GM21515 (cell line): ENCODE measurements at regions not wholly inside any gene's neighbourhood (a gene's known extent, or its start where the extent isn't known, plus 50 kb on each side); places are given as distances from the start of the nearest gene placed in this dataset.

Experiments used
- ATAC-seq: cut with Tn5 transposase; IDR thresholded peaks from one replicate; pipeline ENCODE4 v1.9.1; 2021; ENCODE audit not compliant: unreplicated experiment

DNA sequence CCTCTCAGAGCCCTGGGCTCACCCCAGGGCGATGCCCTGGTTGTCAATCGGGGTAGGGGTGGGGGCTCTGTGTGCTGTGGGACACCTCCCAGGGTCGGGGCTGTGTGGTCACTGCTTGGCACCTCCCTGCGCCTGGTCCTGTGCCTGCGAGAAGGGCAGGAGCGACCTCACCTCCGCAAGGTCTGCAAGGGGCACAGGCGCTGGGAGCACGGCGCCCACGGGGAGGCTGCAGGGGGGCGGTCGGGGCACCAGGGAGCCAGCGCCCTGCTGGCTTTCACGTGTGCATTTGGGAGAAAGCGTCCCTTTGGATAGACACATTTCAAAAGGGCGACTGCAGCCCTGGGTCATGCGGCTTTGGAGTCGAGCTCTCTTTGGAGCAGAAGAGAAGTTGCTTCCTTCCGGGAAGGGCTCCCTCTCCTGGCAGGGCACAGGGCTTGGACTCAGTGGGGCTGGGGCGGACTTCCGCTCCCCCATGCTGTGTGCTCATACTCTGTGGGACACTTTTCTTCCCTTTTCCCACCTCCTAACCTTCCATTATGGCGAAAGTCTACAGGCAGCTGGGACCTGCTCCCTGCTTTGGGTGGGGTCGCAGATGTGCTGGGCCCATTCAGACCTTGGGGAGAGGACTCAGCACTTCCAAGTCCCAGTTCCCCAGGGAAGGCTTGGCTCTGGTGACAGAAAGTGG, 52.9 kb upstream of the SLC28A3 start:
- no peak for ATAC-seq

DNA sequence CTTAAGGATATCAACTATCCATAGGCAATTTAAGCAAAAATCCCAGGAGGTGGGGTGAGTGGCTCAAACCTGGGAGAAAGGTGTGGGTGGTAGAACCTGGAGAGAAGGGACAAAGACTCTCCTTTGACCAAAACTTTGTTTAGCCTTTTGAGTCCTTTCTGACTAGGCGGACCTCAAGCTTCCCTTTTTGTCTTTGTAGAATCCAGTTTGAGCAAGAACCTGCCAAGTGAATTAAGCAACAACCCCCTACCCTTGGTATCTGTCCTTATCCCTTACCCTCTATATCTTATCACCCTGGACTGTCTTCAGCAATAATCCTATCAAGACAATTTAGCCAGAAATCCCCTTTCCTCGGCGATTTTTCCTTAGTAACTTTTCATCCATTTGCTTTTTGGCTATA, 53.5 kb upstream of the SLC28A3 start:
- no peak for ATAC-seq

DNA sequence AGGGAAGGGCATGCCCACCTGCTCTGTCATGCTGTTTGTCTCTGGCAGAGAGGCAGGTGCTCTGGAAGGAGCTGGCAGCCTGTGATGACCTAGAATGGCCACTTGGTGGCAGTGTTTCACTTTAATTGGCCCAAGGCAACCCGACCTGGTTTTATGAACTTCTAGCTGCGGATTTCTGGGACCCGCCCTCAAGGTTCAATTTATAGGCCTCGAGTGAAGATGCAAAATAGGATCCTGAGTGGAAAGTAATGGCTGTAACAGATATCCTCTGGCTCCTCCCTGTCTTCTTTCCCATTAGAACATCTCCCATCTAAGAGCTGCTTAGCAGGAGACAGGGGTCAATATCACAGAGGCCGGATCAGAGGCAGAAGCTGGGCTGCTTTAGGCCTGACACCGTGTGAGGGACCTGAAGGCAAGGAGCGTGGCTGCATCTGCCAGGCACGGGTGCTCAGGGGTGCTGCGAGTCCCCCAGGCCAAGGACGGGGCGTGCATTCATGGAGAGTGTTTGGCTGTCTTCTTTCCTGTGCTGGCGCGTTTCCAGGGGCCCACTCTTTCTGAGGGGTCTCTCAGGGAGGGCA, 56.7 kb upstream of the SLC28A3 start:
- peak; percentile 79 for ATAC-seq

DNA sequence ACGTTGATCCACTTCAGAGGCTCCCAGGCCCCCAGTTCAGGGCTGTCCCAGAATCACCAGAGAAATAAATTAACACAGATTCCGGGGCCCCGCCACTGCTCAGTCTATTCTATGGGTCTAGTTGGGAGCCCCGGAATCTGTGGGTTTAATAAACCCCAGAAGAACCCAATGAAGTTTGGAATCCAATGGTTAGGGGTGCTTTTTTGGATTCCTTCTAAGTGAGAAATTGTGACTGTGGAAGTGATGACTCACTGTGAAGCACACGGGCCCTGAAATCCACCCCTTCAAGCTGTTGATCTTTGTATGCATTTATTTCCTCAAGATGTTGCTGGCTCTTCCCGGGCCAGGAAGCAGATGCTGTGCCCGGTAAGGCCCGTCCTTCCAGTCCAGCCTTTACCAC, 57.3 kb upstream of the SLC28A3 start:
- no peak for ATAC-seq

DNA sequence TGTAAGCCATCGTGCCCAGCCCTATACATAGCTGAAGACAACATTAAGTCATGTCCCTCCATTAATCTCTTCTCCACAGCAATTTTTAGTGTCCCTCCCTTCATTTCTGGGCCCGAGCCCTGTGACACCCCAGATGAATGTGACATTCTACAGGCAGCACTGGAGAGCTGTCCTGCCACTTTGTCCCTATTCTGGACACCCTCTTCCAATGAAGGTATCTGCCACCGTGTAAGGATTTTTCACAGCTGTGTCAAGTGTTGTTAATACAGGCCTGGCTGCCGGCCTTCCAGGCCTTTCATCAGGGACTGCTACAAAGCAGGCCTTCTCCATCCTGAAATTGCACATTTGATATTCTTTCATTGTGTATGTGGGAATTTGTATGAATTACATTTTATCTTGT, 62.0 kb upstream of the SLC28A3 start:
- ATAC-seq: no peak

DNA sequence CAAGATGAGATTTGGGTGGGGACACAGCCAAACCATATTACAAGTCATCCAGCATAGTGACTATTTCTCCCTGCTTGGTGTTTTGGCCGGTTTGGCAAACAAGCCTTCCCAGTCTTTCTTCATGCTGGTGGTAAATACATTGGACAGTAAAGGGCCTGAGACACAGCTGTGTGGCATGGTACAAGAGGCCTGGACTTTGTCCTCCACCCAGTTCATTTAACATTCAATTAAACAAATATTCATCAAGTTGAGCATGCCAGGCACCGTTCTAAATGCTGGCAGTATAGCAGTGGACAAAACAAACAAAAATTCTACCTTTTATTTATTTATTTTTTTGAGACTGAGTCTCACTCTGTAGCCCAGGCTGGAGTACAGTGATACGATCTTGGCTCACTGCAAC, 62.7 kb upstream of the SLC28A3 start:
- ATAC-seq: no peak

DNA sequence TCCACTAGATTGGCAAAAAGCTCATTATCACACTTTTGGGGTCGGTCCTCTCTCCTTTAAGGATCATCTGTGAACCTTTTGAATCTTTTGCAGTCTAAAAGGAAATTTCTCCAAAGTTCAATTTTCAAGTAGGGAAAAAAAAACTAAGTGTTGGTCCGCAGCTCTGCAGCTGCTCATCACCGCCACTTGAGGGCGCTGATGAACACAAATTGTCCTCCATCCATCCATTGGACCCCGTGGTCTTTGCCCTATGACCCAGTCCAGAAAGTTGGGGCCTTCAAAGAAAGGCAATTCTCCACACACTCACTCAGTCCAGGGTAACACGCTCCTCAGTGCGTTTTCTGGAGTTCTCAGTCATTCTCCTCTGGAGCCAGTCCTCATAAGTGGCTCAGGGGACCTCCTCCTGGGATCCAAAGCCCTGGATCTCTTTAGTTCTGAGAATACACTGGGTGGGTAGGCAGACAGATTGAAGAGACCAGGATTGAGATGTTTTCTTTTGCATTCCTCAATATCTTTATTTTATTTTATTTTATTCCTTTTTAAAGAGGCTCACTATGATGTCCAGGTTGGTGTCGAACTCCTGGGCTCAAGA, 63.6 kb upstream of the SLC28A3 start:
- no peak for ATAC-seq

DNA sequence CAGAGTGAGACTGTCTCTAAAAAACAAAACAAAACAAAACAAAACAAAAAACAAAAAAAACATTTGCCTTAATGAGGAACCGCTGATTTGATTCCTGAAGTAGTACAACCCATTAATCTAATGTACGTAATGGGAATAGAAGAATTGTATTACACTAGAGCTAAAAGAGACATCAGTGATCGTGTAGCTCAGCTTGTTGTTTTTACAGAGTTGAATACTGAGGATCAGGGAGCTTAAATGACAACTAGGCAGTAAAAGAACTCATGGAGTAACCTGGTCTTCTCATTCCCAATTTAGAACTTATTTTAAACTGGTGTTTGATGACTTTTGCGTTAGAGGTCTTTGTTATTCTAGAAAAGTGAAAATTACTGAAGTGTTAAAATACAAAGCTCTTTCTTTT, 65.1 kb upstream of the SLC28A3 start:
- no peak for ATAC-seq

DNA sequence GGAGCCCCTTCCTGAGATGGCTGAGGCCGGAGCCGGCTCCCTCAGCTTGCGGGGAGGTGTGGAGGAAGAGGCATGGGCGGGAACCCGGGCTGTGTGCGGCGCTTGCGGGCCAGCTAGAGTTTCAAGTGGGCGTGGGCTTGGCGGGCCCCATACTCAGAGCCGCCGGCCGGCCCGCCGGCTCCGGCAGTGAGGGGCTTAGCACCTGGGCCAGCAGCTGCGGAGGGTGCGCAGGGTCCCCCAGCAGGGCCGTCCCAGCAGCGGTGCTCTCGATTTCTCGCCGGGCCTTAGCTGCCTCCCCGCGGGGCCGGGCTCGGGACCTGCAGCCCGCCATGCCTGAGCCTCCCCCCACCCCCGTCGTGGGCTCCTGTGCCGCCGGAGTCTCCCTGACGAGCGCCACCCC, 67.9 kb upstream of the SLC28A3 start:
- no peak for ATAC-seq

DNA sequence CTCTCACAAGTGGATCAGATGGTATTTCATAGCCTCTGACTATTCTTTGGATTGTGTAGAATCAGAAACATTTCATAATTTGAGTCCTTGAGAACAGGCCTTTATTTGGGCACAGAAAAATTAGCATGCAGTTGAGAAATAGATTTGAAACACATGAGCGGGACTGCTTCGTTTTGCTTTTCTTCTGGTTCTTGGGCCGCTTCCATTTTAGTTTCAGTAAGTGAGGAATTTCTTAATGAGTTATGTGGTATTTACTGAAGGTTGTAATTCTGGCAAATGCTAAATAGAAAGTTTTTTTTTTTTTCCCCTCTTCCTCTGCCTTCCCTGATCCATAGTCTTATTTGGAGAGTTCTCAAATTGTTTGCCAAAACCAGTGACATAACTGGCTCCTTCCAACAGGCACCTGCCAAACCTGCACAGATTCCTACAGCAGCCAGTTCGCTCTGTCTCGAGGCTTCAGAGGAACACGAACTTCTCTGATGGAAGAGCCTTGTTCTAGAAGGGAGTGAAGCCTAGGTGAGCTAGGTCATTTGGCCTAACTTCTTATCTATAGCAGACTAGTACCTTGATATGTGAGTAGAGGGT, 71.2 kb upstream of the SLC28A3 start:
- ATAC-seq: no peak

DNA sequence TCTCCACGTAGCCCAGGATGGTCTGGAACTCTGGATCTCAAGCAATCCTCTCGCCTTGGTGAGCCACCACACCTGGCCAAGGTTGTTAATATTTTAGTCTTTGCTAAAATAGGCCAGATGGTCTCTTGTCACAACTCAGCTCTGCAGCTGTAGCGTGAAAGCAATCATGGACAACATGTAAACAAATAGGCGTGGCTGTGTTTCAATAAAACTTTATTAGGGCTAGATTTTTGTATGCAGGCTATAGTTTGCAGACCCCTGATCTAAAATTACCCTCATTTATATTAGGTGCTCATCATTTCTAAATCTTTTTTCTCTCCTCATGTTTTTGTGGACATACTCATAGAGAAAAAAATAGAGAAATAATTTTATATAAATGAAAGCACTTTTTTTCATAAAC, 72.1 kb upstream of the SLC28A3 start:
- no peak for ATAC-seq

DNA sequence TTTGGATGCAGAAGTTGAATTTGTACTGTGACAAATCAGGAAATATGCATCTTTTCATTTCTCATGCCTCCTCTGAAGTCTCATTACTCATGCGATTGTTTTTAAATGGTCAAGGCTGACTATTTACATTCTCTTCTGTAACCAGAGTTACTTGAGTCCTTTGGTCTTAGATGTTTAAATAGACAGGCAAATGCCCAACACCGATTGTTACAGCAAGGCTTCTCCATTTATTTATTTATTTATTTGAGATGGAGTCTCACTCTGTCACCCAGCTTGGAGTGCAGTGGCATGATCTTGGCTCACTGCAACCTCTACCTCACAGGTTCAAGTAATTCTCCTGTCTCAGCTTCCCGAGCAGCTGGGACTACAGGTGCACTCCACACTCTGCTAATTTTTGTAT, 72.7 kb upstream of the SLC28A3 start:
- ATAC-seq: no peak

DNA sequence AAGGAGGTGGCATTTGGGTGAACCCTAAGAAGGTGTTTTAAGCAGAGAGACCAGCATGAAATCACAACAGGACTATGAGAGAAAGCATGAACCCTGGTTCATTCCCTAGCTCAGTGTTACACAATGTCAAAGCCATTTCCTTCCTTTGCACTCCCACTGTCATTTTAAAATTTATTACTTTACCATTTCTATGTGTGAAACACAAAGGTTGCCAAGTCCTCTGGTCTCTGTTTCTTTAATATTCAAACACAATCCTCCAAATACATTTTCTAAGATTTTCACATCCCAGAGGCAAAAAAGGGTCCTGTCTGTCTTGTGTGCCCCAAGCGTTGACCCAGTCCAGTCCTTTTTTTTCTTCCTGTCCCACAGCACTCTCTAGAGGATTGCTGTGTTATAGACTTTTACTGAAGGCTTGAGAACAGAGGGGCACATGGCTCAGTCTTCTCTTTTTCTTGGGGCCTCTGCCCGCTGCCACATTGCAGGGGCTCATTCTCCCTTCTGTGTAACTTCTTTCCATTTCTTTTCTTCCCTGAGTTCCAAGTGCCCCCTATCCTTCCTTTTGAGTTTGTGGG, 78.6 kb upstream of the SLC28A3 start:
- no peak for ATAC-seq

DNA sequence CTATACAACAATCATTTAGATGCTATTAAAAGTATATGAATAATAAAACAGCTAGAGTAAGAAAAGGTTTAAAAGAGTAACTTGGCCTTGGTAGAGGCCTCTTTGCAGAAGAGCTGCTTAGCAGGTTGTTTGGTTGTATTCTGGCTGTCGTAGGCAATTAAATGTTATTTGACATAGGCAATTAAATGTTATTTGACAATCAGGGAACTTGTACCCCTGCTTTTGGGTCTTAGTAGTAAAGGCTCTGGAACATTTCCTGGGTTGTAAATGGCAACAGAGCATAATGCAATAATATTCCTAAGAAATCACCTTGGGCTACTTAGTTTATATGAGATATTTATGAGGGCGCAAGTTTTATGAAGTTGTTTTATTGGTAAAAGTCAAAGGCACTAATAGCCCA, 84.4 kb upstream of the SLC28A3 start:
- no peak for ATAC-seq

DNA sequence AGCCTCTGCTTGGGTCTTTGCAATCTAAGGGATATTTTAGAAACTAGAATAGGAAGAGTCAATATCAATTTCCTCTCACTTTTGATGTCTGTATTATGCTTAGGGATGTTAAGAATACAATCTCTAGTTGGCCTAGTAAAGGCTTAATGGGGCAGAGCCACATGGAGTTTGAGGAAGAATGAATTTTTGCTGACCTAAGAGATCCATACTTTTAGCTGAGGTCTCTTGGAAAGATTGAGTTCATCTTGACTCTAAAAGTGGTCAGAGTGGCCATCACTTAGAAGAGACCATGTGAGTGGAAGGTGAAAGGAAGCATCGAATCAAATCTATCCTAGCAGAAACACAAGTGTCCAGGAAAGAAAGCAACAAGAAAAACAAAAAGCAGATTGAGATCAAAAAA, 92.2 kb upstream of the SLC28A3 start:
- no peak for ATAC-seq

DNA sequence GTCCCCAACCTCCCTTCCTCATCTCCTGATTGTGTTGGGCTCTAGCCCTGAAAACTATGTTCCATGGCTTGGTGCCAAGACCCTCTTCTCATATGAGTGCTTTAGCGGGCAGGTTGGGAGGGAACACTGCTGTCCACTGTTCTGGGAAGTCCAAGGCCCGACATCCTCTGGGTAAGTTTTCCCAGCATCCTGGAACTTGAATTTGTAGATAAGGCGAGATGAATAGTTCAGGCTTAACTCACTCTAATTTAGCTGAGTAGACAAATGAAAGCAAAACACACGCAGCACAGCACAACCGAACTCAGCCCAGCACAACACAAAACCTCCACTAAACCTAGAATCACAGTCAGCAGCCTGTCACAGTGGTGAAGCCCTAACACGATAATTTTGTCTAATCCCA, 95.3 kb upstream of the SLC28A3 start:
- no peak for ATAC-seq

DNA sequence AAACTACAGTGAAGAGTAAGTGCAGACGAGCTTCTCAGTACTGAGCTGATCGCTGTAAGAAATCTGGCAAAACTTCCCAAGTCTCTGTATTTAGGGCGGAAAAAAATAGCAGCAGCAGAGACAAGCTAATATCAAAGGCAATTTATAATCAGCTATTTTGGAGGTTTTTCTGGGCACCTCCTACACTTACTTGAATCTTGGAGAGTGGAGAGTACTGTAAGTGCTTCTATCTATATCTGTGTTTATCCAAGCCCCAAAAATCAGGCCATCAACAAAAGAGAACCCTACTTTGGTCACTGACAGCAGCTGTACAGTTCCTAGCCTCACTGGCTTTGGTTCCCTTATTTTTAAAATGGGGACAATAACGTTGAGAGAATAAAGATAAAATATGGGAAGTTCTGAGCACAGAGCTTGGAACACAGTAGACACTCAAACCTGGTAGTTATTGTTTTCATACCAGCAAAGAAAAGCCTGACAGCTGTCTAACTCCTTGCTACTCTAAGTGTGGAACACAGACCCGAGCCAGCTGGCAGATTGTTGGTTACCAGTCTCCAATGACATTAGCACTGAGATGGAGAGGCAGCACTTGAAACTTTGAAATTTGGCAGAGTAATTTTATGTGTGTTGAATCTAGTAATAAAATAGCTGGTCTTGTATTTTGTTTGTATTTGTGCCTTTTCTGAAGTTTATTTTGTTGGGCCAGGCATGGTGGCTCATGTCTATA, 96.0 kb upstream of the SLC28A3 start:
- no peak for ATAC-seq

DNA sequence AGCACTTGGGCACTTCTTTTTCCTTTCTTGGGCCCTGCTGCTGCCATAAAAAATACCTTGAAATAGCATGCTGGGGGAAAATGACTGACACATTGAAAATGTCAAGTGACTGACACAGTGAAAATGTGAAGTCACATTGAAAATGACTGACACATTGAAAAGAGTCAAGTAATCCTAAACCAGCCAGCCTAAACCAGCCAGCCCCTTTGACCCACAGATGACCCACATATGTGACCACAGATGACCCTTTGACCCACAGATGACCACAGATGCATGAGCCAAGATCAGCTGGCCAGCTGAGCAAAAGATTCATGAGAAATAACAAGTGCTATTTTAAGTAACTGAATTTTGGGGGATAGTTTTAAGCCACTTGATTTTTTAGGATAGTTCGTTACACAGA, 97.8 kb upstream of the SLC28A3 start:
- no peak for ATAC-seq

DNA sequence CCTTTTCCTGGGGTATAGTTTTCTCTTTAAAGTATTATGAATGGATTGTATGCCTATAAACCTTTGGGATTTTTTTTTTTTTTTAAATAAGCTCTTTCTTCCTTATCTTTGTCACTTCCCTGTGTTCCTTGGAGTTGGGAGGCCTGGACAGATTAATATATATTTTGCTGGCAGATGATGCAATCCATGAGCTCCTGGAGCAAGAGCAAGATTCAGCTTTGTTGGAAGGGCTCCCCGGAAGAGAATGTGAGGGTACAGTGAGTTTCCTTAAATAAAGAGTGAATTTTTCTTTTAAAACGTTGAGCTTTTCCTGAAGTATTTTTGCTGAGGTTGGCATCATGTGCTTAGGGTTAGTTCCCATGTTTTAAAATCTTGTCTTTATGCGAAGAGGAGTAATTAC, 98.7 kb upstream of the SLC28A3 start:
- ATAC-seq: no peak

DNA sequence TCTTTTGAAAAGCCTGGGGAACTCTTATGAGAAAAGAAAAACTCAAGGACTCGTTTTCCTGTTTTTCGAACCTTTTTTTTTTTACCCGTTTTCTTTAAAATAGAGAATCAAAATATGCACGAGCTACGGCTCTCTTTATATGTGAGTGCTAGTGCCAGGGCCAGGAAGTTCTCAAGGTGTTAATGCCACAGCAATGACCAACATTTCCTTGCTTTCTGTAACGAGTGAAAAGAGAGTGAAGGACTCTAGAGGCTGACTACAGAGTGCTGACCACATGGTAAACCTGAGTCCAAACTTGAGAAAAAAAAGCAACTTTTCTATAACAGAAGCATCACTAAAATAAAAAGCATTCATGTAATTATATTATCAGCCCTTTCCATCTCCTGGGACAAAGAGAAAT, 102.2 kb upstream of the SLC28A3 start:
- no peak for ATAC-seq

DNA sequence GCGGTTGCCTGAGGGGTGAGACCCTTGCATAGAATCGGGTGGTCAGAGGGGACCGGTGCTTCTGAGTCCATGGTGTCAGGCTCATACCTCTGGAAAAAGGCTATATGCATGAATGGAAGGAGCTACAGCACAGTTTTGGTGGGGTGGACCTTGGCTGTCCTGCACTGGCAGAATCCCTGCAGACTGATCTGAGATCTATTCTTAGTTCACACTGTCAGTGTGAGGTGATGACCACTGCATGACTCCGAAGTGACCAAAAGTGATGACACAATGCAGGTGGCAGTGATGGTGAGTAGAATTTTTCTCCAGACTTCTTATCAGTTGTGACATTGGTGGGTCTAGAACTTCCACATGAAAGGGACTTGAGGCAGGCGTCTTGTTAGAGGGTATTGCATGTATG, 105.2 kb upstream of the SLC28A3 start:
- ATAC-seq: no peak

DNA sequence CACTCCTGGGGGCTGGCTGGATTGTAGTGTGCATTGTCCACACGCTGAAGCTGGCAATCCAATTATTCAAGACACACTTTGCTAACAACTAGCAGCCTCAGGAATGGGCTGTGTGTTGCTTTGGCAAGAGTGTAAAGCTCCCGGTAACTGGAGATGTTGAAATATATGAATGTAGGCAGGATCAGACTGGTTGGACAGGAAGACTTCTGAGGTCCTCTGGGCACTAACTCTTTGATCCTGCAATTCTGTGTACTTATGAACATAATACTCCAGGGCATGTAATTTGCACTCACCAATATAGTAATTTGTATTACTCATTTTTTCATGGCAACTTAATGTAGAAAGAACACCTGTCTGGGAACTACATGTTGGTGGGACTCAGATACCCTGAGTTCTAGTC, 106.7 kb upstream of the SLC28A3 start:
- ATAC-seq: no peak
